ENCODE measurements at regions not wholly inside any gene's neighbourhood (a gene's known extent, or its start where the extent isn't known, plus 50 kb on each side); places are given as distances from the start of the nearest gene placed in this dataset.

- TF ChIP-seq POLR2A (IDR thresholded peaks at IDR 0.05) (no peak), CTCF (IDR thresholded peaks at IDR 0.05) (no peak)
- Histone ChIP-seq H3K27ac (no peak overlapping the region), H3K4me3 (no peak overlapping the region), H3K4me1 (no peaks in the 10 kb centered on the region), H3K36me3 (ENCODE audit: low read depth, missing control alignments) (no peaks in the 10 kb centered on the region), H3K27me3 (no peaks in the 10 kb centered on the region), H3K9me3 (no peaks in the 10 kb centered on the region)
- DNase-seq = no peak
- WGBS, 2 donors = 73 to 78% methylated on average over 6 of the region's 6 CpGs
- intact Hi-C loops (cut with DNase I; ENCODE audit: low total_unique reads) = no loop called here
Measured at GRCh38 chr12:63021116-63021515, 86.2 kb upstream of the PPM1H start.

GRCh38 chr12:63020269-63020668, 85.3 kb upstream of the PPM1H start:
- H3K36me3 ChIP-seq (ENCODE audit: low read depth, missing control alignments) = no peaks in the 10 kb centered on the region
- DNase-seq = no peak
- no peak overlapping the region for H3K27ac ChIP-seq
- no peaks in the 10 kb centered on the region for H3K9me3 ChIP-seq
- TF ChIP-seq CTCF (IDR thresholded peaks at IDR 0.05) = no peak
- TF ChIP-seq POLR2A (IDR thresholded peaks at IDR 0.05) = no peak
- H3K27me3 ChIP-seq = no peaks in the 10 kb centered on the region
- H3K4me1 ChIP-seq = no peaks in the 10 kb centered on the region
- H3K4me3 ChIP-seq = no peak overlapping the region
- intact Hi-C loops (cut with DNase I; ENCODE audit: low total_unique reads) = no loop called here

GRCh38 chr12:63018273-63018672, 83.3 kb upstream of the PPM1H start:
- Histone ChIP-seq H3K9me3 (no peaks in the 10 kb centered on the region), H3K27ac (no peak overlapping the region), H3K4me1 (no peaks in the 10 kb centered on the region), H3K4me3 (no peak overlapping the region), H3K27me3 (no peaks in the 10 kb centered on the region), H3K36me3 (ENCODE audit: low read depth, missing control alignments) (no peaks in the 10 kb centered on the region)
- no peak for DNase-seq
- intact Hi-C loops (cut with DNase I; ENCODE audit: low total_unique reads) = no loop called here
- 58 to 76% methylated on average over 4 of the region's 4 CpGs for WGBS, 2 donors
- TF ChIP-seq POLR2A (IDR thresholded peaks at IDR 0.05) (no peak), CTCF (IDR thresholded peaks at IDR 0.05) (no peak)

- Histone ChIP-seq H3K4me3 (no peak overlapping the region), H3K27me3 (no peaks in the 10 kb centered on the region), H3K9me3 (no peaks in the 10 kb centered on the region), H3K36me3 (ENCODE audit: low read depth, missing control alignments) (no peaks in the 10 kb centered on the region), H3K27ac (no peak overlapping the region), H3K4me1 (no peaks in the 10 kb centered on the region)
- DNase-seq = no peak
- 88 to 93% methylated on average over 3 of the region's 3 CpGs for WGBS, 2 donors
- TF ChIP-seq POLR2A (IDR thresholded peaks at IDR 0.05) (no peak), CTCF (IDR thresholded peaks at IDR 0.05) (no peak)
- intact Hi-C loops (cut with DNase I; ENCODE audit: low total_unique reads) = no loop called here
Measured at GRCh38 chr12:63013302-63013701, 78.4 kb upstream of the PPM1H start.

- no peaks in the 10 kb centered on the region for H3K36me3 ChIP-seq (ENCODE audit: low read depth, missing control alignments)
- WGBS, 2 donors = 76 to 88% methylated on average over 2 of the region's 2 CpGs
- no peak overlapping the region for H3K4me3 ChIP-seq
- H3K4me1 ChIP-seq = no peaks in the 10 kb centered on the region
- TF ChIP-seq POLR2A (IDR thresholded peaks at IDR 0.05) (no peak), CTCF (IDR thresholded peaks at IDR 0.05) (no peak)
- H3K27ac ChIP-seq = no peak overlapping the region
- no peaks in the 10 kb centered on the region for H3K27me3 ChIP-seq
- intact Hi-C loops (cut with DNase I; ENCODE audit: low total_unique reads) = no loop called here
- DNase-seq = no peak
- no peaks in the 10 kb centered on the region for H3K9me3 ChIP-seq
Measured at GRCh38 chr12:63010698-63011097, 75.7 kb upstream of the PPM1H start.
